Vagina (tissue), 2 donors: ENCODE measurements at regions not wholly inside any gene's neighbourhood (a gene's known extent, or its start where the extent isn't known, plus 50 kb on each side); places are given as distances from the start of the nearest gene placed in this dataset.

Experiments
- DNase-seq, 2 donors: peaks; one replicate each; pipeline ENCODE4 v3.0.0-alpha.2; 2017; ENCODE audit errors: extremely low spot score in 2 of 2
- H3K27ac ChIP-seq: fragments of 200-600 bp; sonication (generic); one replicate; pipeline ENCODE4 v1.5.1; 2019
- H3K27me3 ChIP-seq: fragments of 200-600 bp; sonication (generic); one replicate; pipeline ENCODE4 v1.5.1; 2019
- H3K36me3 ChIP-seq, 2 donors: fragments of 200-600 bp; sonication (generic); one replicate each; pipeline ENCODE4 v1.5.1; 2017 to 2019
- H3K4me1 ChIP-seq: fragments of 200-600 bp; sonication (generic); one replicate; pipeline ENCODE4 v1.5.1; 2019
- H3K4me3 ChIP-seq, 2 donors: fragments of 200-600 bp; sonication (generic); 1 replicate in 1 of 2; 2 replicates in 1 of 2; pipeline ENCODE4 v1.5.1; 2016 to 2019
- H3K9me3 ChIP-seq: fragments of 200-600 bp; sonication (generic); one replicate; pipeline ENCODE4 v1.5.1; 2019
- POLR2A ChIP-seq, 2 donors: fragments of 450-650 bp; IDR thresholded peaks; one replicate each; pipeline ENCODE4 v1.6.1; 2017; ENCODE audit warnings: antibody characterized with exemption in 2 of 2, mild to moderate bottlenecking in 2 of 2, moderate library complexity in 2 of 2
- POLR2AphosphoS5 ChIP-seq, 2 donors: sonication (generic); formaldehyde crosslinking; IDR thresholded peaks; one replicate each; pipeline ENCODE4 v1.9.0; 2017; ENCODE audit warnings: antibody characterized with exemption in 2 of 2, mild to moderate bottlenecking in 2 of 2, low read depth in 1 of 2; ENCODE audit not compliant: insufficient read depth in 1 of 2
- intact Hi-C: fragments of 100-400 bp; cut with DNase I; formaldehyde crosslinking; loops from one replicate; pipeline ENCODE4 v1.15.1; 2023
- TF ChIP-seq, protein P1 (sequence below), 3 experiments: fragments of 450-650 bp in 2 of 3; fragments of 200-600 bp in 1 of 3; sonication (generic) in 1 of 3; IDR thresholded peaks; one replicate each; pipeline ENCODE4 v1.5.1; 2017 to 2019; ENCODE audit warnings: antibody characterized with exemption in 3 of 3, mild to moderate bottlenecking in 2 of 3, moderate library complexity in 2 of 3

GRCh38 chr9:28179893-28180292, 606.6 kb upstream of the C9orf72 start:
- Histone ChIP-seq H3K27ac (no peak overlapping the region), H3K4me1 (no peaks in the 10 kb centered on the region), H3K36me3 (no peaks in the 10 kb centered on the region), H3K27me3 (no peaks in the 10 kb centered on the region), H3K9me3 (no peaks in the 10 kb centered on the region), H3K4me3 (no peak overlapping the region)
- no peak for DNase-seq
- intact Hi-C loops: no loop called here
- TF ChIP-seq POLR2A (IDR thresholded peaks at IDR 0.05): no peak
- TF ChIP-seq POLR2AphosphoS5 (IDR thresholded peaks at IDR 0.05; ENCODE audit: insufficient read depth in 1 of 2, low read depth in 1 of 2): no peak
- TF ChIP-seq, protein P1, sequence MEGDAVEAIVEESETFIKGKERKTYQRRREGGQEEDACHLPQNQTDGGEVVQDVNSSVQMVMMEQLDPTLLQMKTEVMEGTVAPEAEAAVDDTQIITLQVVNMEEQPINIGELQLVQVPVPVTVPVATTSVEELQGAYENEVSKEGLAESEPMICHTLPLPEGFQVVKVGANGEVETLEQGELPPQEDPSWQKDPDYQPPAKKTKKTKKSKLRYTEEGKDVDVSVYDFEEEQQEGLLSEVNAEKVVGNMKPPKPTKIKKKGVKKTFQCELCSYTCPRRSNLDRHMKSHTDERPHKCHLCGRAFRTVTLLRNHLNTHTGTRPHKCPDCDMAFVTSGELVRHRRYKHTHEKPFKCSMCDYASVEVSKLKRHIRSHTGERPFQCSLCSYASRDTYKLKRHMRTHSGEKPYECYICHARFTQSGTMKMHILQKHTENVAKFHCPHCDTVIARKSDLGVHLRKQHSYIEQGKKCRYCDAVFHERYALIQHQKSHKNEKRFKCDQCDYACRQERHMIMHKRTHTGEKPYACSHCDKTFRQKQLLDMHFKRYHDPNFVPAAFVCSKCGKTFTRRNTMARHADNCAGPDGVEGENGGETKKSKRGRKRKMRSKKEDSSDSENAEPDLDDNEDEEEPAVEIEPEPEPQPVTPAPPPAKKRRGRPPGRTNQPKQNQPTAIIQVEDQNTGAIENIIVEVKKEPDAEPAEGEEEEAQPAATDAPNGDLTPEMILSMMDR (IDR thresholded peaks at IDR 0.05): no peak

GRCh38 chr9:28190981-28191380, 617.7 kb upstream of the C9orf72 start:
- Histone ChIP-seq H3K4me3 (no peak overlapping the region), H3K4me1 (no peaks in the 10 kb centered on the region), H3K9me3 (no peaks in the 10 kb centered on the region), H3K27me3 (no peaks in the 10 kb centered on the region), H3K36me3 (no peaks in the 10 kb centered on the region), H3K27ac (no peak overlapping the region)
- no peak for TF ChIP-seq POLR2AphosphoS5 (IDR thresholded peaks at IDR 0.05; ENCODE audit: insufficient read depth in 1 of 2, low read depth in 1 of 2)
- TF ChIP-seq, protein P1 (IDR thresholded peaks at IDR 0.05): no peak
- no peak for TF ChIP-seq POLR2A (IDR thresholded peaks at IDR 0.05)
- DNase-seq: no peak
- intact Hi-C loops: no loop called here

DNA sequence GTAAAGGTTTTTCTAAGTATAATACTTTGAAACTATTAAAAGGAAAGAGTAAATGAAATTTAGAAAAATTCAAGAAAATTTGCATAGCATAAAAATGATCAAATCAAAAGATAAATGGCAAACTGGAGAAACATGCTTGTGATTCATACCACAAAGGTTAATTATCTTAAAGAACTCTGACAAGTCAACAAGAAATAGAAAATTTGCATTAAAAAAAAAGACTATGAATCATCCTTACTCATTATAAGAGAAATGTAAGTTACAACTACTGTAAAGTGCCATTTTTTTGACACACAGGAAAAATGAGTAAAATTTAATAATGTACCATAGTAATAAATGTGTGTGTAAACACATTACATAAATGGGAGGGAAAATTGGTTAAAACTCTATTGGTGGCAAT, 624.4 kb upstream of the C9orf72 start:
- intact Hi-C loops: no loop called here
- Histone ChIP-seq H3K27me3 (no peaks in the 10 kb centered on the region), H3K27ac (no peak overlapping the region), H3K36me3 (no peaks in the 10 kb centered on the region), H3K4me3 (no peak overlapping the region), H3K4me1 (no peaks in the 10 kb centered on the region), H3K9me3 (no peaks in the 10 kb centered on the region)
- no peak for DNase-seq
- no peak for TF ChIP-seq POLR2AphosphoS5 (IDR thresholded peaks at IDR 0.05; ENCODE audit: insufficient read depth in 1 of 2, low read depth in 1 of 2)
- TF ChIP-seq, protein P1 (IDR thresholded peaks at IDR 0.05): no peak
- no peak for TF ChIP-seq POLR2A (IDR thresholded peaks at IDR 0.05)

GRCh38 chr9:28203036-28203435, 629.8 kb upstream of the C9orf72 start:
- H3K27ac ChIP-seq: no peak overlapping the region
- DNase-seq: no peak
- no peaks in the 10 kb centered on the region for H3K27me3 ChIP-seq
- intact Hi-C loops: no loop called here
- no peak overlapping the region for H3K4me3 ChIP-seq
- no peaks in the 10 kb centered on the region for H3K36me3 ChIP-seq
- no peaks in the 10 kb centered on the region for H3K4me1 ChIP-seq
- TF ChIP-seq, protein P1 (IDR thresholded peaks at IDR 0.05): no peak
- TF ChIP-seq POLR2A (IDR thresholded peaks at IDR 0.05) (no peak), POLR2AphosphoS5 (IDR thresholded peaks at IDR 0.05; ENCODE audit: insufficient read depth in 1 of 2, low read depth in 1 of 2) (no peak)
- no peaks in the 10 kb centered on the region for H3K9me3 ChIP-seq

DNA sequence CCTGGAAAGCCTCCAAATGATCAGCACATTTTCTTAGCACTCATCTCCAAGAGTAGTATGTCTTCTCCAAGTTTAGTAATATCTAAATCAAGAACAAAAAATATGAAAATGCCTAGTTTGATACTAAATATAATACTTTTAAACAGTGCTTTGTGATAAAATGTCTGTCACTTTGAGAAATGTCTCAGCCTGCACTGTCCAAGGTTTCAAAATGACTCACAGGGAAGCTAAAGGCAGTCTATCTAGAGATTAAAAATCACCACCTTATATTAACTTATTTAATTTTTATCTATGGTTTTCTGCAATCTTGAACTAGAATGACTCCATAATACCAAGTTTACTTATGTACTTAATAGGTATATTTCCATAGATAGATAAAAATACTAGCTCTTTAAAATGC, 633.0 kb upstream of the C9orf72 start:
- Histone ChIP-seq H3K4me1 (no peaks in the 10 kb centered on the region), H3K36me3 (no peaks in the 10 kb centered on the region), H3K9me3 (no peaks in the 10 kb centered on the region), H3K27me3 (no peaks in the 10 kb centered on the region), H3K27ac (no peak overlapping the region), H3K4me3 (no peak overlapping the region)
- no peak for DNase-seq
- intact Hi-C loops: no loop called here
- TF ChIP-seq POLR2A (IDR thresholded peaks at IDR 0.05) (no peak), POLR2AphosphoS5 (IDR thresholded peaks at IDR 0.05; ENCODE audit: insufficient read depth in 1 of 2, low read depth in 1 of 2) (no peak)
- TF ChIP-seq, protein P1 (IDR thresholded peaks at IDR 0.05): no peak
